ENCODE measurements at regions not wholly inside any gene's neighbourhood (a gene's known extent, or its start where the extent isn't known, plus 50 kb on each side); places are given as distances from the start of the nearest gene placed in this dataset.

DNA sequence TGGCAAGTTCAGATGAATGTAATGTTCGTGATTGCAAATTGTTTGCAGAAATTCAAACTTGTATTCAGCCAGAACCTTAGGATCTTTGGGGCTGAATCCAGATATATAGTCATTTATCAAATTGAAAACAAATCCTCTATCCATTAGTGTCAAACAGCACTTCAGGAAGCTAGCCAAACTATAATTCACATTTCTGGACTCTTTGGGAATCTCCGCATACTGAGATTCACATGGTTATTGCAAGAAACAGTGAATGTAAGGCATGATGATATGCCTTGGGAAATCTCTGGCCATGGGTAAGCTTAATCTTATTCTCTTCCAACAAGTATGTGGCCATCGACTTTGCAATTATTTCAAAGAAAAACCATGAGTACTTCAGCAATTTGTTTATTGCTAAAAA, 98.5 kb downstream of the KLHL28 start:
- DNase-seq (ENCODE audit: low read depth in 2 of 2), result no peak
- H4K20me1 ChIP-seq (ENCODE audit: control insufficient read depth, extremely low read depth, insufficient read depth, low read length), result no peaks in the 10 kb centered on the region
- H3K4me2 ChIP-seq (ENCODE audit: extremely low read depth, insufficient read depth, low read length), result no peak overlapping the region
- no peaks in the 10 kb centered on the region for H3K27me3 ChIP-seq (ENCODE audit: control insufficient read depth, insufficient read depth, low read length)
- H3K9me3 ChIP-seq (ENCODE audit: control insufficient read depth, insufficient read depth, low read depth, low read length), result no peaks in the 10 kb centered on the region
- H2AFZ ChIP-seq (ENCODE audit: low read length), result no peak overlapping the region
- no peak overlapping the region for H3K27ac ChIP-seq (ENCODE audit: insufficient read depth, low read length)
- no peaks in the 10 kb centered on the region for H3K79me2 ChIP-seq (ENCODE audit: control insufficient read depth, insufficient read depth, low read length)
- no peaks in the 10 kb centered on the region for H3K36me3 ChIP-seq (ENCODE audit: control insufficient read depth, insufficient read depth, low read length)
- no peak overlapping the region for H3K9ac ChIP-seq (ENCODE audit: insufficient read depth, low read length)
- no peak overlapping the region for H3K4me3 ChIP-seq (replicated peaks in 1 of 4; ENCODE audit: control extremely low read depth in 1 of 4, insufficient read depth in 1 of 4, low read depth in 3 of 4, low read length in 4 of 4)
- H3K4me1 ChIP-seq (ENCODE audit: control insufficient read depth, extremely low read depth, insufficient read depth, low read length), result no peaks in the 10 kb centered on the region
- TF ChIP-seq, protein P1, sequence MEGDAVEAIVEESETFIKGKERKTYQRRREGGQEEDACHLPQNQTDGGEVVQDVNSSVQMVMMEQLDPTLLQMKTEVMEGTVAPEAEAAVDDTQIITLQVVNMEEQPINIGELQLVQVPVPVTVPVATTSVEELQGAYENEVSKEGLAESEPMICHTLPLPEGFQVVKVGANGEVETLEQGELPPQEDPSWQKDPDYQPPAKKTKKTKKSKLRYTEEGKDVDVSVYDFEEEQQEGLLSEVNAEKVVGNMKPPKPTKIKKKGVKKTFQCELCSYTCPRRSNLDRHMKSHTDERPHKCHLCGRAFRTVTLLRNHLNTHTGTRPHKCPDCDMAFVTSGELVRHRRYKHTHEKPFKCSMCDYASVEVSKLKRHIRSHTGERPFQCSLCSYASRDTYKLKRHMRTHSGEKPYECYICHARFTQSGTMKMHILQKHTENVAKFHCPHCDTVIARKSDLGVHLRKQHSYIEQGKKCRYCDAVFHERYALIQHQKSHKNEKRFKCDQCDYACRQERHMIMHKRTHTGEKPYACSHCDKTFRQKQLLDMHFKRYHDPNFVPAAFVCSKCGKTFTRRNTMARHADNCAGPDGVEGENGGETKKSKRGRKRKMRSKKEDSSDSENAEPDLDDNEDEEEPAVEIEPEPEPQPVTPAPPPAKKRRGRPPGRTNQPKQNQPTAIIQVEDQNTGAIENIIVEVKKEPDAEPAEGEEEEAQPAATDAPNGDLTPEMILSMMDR (conservative IDR thresholded peaks at IDR 0.05 in 1 of 2, IDR thresholded peaks at IDR 0.05 in 1 of 2; ENCODE audit: low read depth in 1 of 2, low read length in 2 of 2), result no peak
- TF ChIP-seq EZH2 (IDR thresholded peaks at IDR 0.05; ENCODE audit: low read length, missing control alignments), result no peak

GRCh38 chr14:44854114-44854513, 107.6 kb downstream of the KLHL28 start:
- no peak for TF ChIP-seq EZH2 (IDR thresholded peaks at IDR 0.05; ENCODE audit: low read length, missing control alignments)
- TF ChIP-seq, protein P1 (conservative IDR thresholded peaks at IDR 0.05 in 1 of 2, IDR thresholded peaks at IDR 0.05 in 1 of 2; ENCODE audit: low read depth in 1 of 2, low read length in 2 of 2), result no peak
- H3K4me1 ChIP-seq (ENCODE audit: control insufficient read depth, extremely low read depth, insufficient read depth, low read length), result no peaks in the 10 kb centered on the region

GRCh38 chr14:44847526-44848309, 114.0 kb downstream of the KLHL28 start:
- TF ChIP-seq EZH2 (IDR thresholded peaks at IDR 0.05; ENCODE audit: low read length, missing control alignments), result no peak
- TF ChIP-seq, protein P1 (conservative IDR thresholded peaks at IDR 0.05 in 1 of 2, IDR thresholded peaks at IDR 0.05 in 1 of 2; ENCODE audit: low read depth in 1 of 2, low read length in 2 of 2), result no peak
- Histone ChIP-seq H4K20me1 (ENCODE audit: control insufficient read depth, extremely low read depth, insufficient read depth, low read length) (no peaks in the 10 kb centered on the region), H3K4me2 (ENCODE audit: extremely low read depth, insufficient read depth, low read length) (no peak overlapping the region), H3K9me3 (ENCODE audit: control insufficient read depth, insufficient read depth, low read depth, low read length) (no peaks in the 10 kb centered on the region), H3K4me1 (ENCODE audit: control insufficient read depth, extremely low read depth, insufficient read depth, low read length) (no peaks in the 10 kb centered on the region), H3K27me3 (ENCODE audit: control insufficient read depth, insufficient read depth, low read length) (no peaks in the 10 kb centered on the region), H3K4me3 (replicated peaks in 1 of 4; ENCODE audit: control extremely low read depth in 1 of 4, insufficient read depth in 1 of 4, low read depth in 3 of 4, low read length in 4 of 4) (no peak overlapping the region), H3K9ac (ENCODE audit: insufficient read depth, low read length) (no peak overlapping the region), H3K27ac (ENCODE audit: insufficient read depth, low read length) (no peak overlapping the region), H3K36me3 (ENCODE audit: control insufficient read depth, insufficient read depth, low read length) (no peaks in the 10 kb centered on the region), H2AFZ (ENCODE audit: low read length) (no peak overlapping the region), H3K79me2 (ENCODE audit: control insufficient read depth, insufficient read depth, low read length) (no peaks in the 10 kb centered on the region)
- peak in 1 of 2 donors; percentile 46 for DNase-seq (ENCODE audit: low read depth in 2 of 2)

More at GRCh38 chr14:44854114-44854513, 107.6 kb downstream of the KLHL28 start:
- Histone ChIP-seq H3K36me3 (ENCODE audit: control insufficient read depth, insufficient read depth, low read length) (no peaks in the 10 kb centered on the region), H3K27me3 (ENCODE audit: control insufficient read depth, insufficient read depth, low read length) (no peaks in the 10 kb centered on the region), H3K27ac (ENCODE audit: insufficient read depth, low read length) (no peak overlapping the region), H3K9me3 (ENCODE audit: control insufficient read depth, insufficient read depth, low read depth, low read length) (no peaks in the 10 kb centered on the region), H3K4me2 (ENCODE audit: extremely low read depth, insufficient read depth, low read length) (no peak overlapping the region), H3K79me2 (ENCODE audit: control insufficient read depth, insufficient read depth, low read length) (no peaks in the 10 kb centered on the region), H2AFZ (ENCODE audit: low read length) (no peak overlapping the region), H4K20me1 (ENCODE audit: control insufficient read depth, extremely low read depth, insufficient read depth, low read length) (no peaks in the 10 kb centered on the region), H3K9ac (ENCODE audit: insufficient read depth, low read length) (no peak overlapping the region), H3K4me3 (replicated peaks in 1 of 4; ENCODE audit: control extremely low read depth in 1 of 4, insufficient read depth in 1 of 4, low read depth in 3 of 4, low read length in 4 of 4) (no peak overlapping the region)
- DNase-seq (ENCODE audit: low read depth in 2 of 2), result no peak

All from fibroblast of lung (primary cell).